Heart left ventricle (tissue), 13 donors: ENCODE measurements at regions not wholly inside any gene's neighbourhood (a gene's known extent, or its start where the extent isn't known, plus 50 kb on each side); places are given as distances from the start of the nearest gene placed in this dataset.
"Not testable (repeated sequence)": the region's sequence is repeated elsewhere in the genome, so short reads cannot be mapped to it uniquely, and the experiment has no call there.

ENCODE experiments used
- CTCF ChIP-seq, 12 donors: fragments of 200-600 bp; sonication (generic) in 4 of 12; IDR thresholded peaks; one replicate each; pipeline versions ENCODE4 v1.5.0 to v1.8.0; 2018 to 2022; ENCODE audit warnings: antibody characterized with exemption in 12 of 12, mild to moderate bottlenecking in 5 of 12
- POLR2A ChIP-seq, 2 donors: fragments of 450-650 bp; IDR thresholded peaks; one replicate each; pipeline ENCODE4 v1.6.1; 2017; ENCODE audit warnings: antibody characterized with exemption in 2 of 2, mild to moderate bottlenecking in 2 of 2, moderate library complexity in 2 of 2
- donor health status: ischemic (EF 13 %, LVEDD 7.1; RV severe dilation, severe dysfunction).
- donor health status: DM: no; HTN: yes; CAD: no.
- donor health status: DM: no; HTN: no; CAD: no.
- donor health status: ischemic (EF 25% LVEDD 6.9; RV normal size, moderate dysfunction).
- donor health status: ischemic (EF 25% LVEDD 5.7; RV mildly dilated, moderate dysfunction).
- donor health status: ischemic (EF 35%, LVEDD 5.7; RV mildly dilated, moderate dysfunction).
- donor health status: nonischemic (EF 11% LVEDD 7.7; RV severe dilation, severe dysfunction).
- donor health status: DM: yes; HTN: yes; CAD: no.
- donor health status: PGD.
- donor health status: ischemic (EF 29% LVEDD 5.4; RV normal size, mild dysfunction).
- donor health status: nonischemic (EF 23%, LVEDD 6.1; RV moderate dilation, normal function).

GRCh38 chr13:63444225-63444624, 2028.6 kb upstream of the PCDH20 start:
- not testable (repeated sequence) for TF ChIP-seq POLR2A, CTCF (IDR thresholded peaks at IDR 0.05)
